Right atrium auricular region (tissue), 2 donors: ENCODE measurements at regions not wholly inside any gene's neighbourhood (a gene's known extent, or its start where the extent isn't known, plus 50 kb on each side); places are given as distances from the start of the nearest gene placed in this dataset.

ENCODE experiments used
- DNase-seq: peaks from one replicate; pipeline ENCODE4 v3.0.0-alpha.2; 2019; ENCODE audit warnings: low spot score
- H3K27ac ChIP-seq, 2 donors: fragments of 200-600 bp; sonication (generic); 1 replicate in 1 of 2; 2 replicates in 1 of 2; pipeline ENCODE4 v1.5.1; 2016 to 2019
- H3K27me3 ChIP-seq, 2 donors: fragments of 200-600 bp; sonication (generic); one replicate each; pipeline versions ENCODE4 v1.5.1 to v1.6.0; 2017 to 2019
- H3K36me3 ChIP-seq: fragments of 200-600 bp; sonication (generic); one replicate; pipeline ENCODE4 v1.5.1; 2016
- H3K4me1 ChIP-seq, 2 donors: fragments of 200-600 bp; sonication (generic); one replicate each; pipeline versions ENCODE4 v1.5.1 to v1.6.0; 2017 to 2019
- H3K4me3 ChIP-seq, 2 donors: fragments of 200-600 bp; sonication (generic); 1 replicate in 1 of 2; 2 replicates in 1 of 2; pipeline ENCODE4 v1.5.1; 2017 to 2019; ENCODE audit warnings: mild to moderate bottlenecking in 1 of 2, moderate library complexity in 1 of 2
- H3K9me3 ChIP-seq, 2 donors: fragments of 200-600 bp; sonication (generic); one replicate each; pipeline ENCODE4 v1.5.1; 2019
- TF ChIP-seq, protein P1 (sequence below), 2 donors: fragments of 200-600 bp; sonication (generic); IDR thresholded peaks; one replicate each; pipeline ENCODE4 v1.5.1; 2019; ENCODE audit warnings: antibody characterized with exemption in 2 of 2

DNA sequence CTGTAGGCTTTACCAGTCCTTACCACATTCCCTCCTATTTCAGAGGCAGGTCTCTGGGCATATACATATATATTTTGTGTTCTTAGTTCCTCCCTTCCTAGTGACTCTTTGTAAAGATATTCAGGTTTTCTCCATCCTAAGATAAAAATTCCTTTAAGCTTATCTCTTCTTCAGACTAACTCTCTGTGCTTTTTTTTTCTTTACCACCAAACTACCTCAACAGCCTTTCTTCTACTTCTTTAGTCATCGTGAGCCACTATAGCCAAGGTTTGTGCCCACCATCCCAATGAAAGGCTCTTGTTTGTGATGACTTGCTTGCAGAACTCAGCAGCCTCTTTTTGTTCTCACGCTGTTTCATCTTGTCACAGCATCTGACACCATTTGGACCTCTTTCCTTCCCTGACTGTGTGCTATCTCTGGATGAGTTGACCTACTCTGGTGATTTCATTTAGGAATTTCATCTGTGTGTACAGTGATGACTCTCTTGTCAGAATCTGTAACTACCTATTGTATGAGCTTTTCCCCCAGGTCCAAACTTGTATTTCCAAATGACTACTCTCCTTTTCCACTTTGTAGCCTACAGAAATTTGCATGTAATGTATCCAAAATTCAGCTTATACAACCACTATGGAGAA is 59.0 kb upstream of the MACF1 start:
- H3K9me3 ChIP-seq = no peaks in the 10 kb centered on the region
- TF ChIP-seq, protein P1, sequence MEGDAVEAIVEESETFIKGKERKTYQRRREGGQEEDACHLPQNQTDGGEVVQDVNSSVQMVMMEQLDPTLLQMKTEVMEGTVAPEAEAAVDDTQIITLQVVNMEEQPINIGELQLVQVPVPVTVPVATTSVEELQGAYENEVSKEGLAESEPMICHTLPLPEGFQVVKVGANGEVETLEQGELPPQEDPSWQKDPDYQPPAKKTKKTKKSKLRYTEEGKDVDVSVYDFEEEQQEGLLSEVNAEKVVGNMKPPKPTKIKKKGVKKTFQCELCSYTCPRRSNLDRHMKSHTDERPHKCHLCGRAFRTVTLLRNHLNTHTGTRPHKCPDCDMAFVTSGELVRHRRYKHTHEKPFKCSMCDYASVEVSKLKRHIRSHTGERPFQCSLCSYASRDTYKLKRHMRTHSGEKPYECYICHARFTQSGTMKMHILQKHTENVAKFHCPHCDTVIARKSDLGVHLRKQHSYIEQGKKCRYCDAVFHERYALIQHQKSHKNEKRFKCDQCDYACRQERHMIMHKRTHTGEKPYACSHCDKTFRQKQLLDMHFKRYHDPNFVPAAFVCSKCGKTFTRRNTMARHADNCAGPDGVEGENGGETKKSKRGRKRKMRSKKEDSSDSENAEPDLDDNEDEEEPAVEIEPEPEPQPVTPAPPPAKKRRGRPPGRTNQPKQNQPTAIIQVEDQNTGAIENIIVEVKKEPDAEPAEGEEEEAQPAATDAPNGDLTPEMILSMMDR (IDR thresholded peaks at IDR 0.05) = no peak
- no peak overlapping the region for H3K27ac ChIP-seq
- no peak for DNase-seq
- H3K36me3 ChIP-seq = no peaks in the 10 kb centered on the region
- no peak overlapping the region for H3K4me3 ChIP-seq
- peaks cover 0 to 28% of the 10 kb centered on the region in 2 donors for H3K4me1 ChIP-seq
- H3K27me3 ChIP-seq = no peaks in the 10 kb centered on the region

DNA sequence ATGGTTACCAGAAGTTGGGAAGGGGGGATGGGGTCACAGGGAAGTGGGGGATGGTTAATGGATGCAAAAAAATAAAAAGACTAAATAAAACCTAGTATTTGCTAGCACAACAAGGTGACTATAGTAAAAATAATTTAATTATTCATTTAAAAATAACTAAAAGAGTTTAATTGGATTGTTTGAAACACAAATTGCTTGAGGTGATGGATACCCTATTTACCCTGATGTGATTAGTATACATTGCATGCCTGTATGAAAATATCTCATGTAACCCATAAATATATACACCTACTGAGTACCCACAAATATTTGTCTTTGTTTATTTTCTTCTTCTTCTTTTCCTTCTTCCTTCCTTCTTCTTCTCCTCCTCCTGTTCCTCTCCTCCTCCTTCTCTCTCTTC is 57.8 kb upstream of the MACF1 start:
- Histone ChIP-seq H3K27me3 (no peaks in the 10 kb centered on the region), H3K4me3 (no peak overlapping the region), H3K36me3 (no peaks in the 10 kb centered on the region), H3K4me1 (peaks cover 0 to 40% of the 10 kb centered on the region in 2 donors), H3K9me3 (no peaks in the 10 kb centered on the region), H3K27ac (no peak overlapping the region)
- no peak for DNase-seq
- TF ChIP-seq, protein P1 (IDR thresholded peaks at IDR 0.05) = no peak

DNA sequence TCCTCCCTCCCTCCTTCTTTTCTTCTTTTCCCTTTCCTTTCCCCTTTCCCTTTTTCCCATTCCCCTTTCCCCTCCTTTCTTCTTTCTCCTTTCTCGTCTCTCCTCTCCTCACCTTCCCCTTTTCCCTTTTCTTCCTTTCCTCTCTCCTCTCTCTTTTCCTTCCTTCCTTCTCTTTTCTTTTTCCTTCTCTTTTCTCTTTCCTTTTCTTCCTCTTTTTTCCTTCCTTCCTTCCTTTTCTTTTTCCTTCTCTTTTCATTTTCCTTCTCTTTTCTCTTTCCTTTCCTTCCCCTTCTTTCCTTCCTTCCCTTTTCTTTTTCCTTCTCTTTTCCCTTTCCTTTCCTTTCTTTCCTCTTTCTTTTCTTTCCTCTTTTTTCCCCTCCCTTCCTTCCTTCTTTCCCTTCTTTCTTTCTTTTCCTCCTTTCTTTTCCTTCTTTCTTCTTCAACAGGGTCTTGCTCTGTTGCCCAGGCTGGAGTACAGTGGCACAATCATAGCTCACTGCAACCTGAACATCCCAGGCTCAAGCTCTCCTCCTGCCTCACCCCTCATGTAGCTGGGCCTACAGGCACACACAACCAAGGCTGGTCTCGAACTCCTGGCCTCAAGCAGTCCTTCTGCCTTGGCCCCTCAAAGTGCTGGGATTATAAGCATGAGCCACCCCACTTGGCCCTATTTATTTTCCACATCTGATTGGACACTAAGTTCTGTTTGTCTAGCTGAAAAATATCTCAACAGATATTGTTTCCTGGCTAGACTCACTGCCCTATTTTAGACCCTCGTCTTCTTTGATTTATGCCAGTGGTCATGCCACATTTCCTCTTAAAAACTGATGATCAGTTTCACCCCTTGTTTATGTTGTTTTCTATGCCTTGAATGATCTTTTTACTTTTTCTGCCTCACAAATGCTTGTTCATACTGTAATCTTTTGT is 57.1 kb upstream of the MACF1 start:
- H3K4me1 ChIP-seq = peaks cover 0 to 40% of the 10 kb centered on the region in 2 donors
- H3K27me3 ChIP-seq = no peaks in the 10 kb centered on the region
- no peak overlapping the region for H3K27ac ChIP-seq
- DNase-seq = no peak
- no peak overlapping the region for H3K4me3 ChIP-seq
- H3K9me3 ChIP-seq = no peaks in the 10 kb centered on the region
- TF ChIP-seq, protein P1 (IDR thresholded peaks at IDR 0.05) = no peak
- H3K36me3 ChIP-seq = no peaks in the 10 kb centered on the region

DNA sequence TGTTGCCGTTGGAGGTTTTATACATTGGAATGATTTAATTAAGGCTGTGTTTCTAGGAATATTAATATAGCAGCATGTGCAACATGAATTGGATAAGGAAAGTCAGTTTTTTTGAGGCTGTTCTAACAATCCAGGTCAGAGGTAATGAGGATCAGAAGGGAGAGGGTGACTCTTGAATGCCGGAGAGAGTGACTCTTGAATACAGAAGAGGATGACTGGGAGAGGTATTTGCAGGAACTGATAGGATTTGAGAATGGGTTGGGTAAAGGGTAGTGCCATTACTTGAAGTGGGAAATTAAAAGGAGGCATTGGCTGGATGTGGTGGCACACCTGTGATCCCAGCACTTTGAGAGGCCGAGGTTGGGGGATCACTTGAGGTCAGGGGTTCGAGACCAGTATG is 55.6 kb upstream of the MACF1 start:
- DNase-seq = no peak
- H3K9me3 ChIP-seq = no peaks in the 10 kb centered on the region
- TF ChIP-seq, protein P1 (IDR thresholded peaks at IDR 0.05) = no peak
- H3K27me3 ChIP-seq = no peaks in the 10 kb centered on the region
- H3K36me3 ChIP-seq = no peaks in the 10 kb centered on the region
- H3K27ac ChIP-seq = no peak overlapping the region
- H3K4me3 ChIP-seq = no peak overlapping the region
- peaks cover 0 to 37% of the 10 kb centered on the region in 2 donors for H3K4me1 ChIP-seq

DNA sequence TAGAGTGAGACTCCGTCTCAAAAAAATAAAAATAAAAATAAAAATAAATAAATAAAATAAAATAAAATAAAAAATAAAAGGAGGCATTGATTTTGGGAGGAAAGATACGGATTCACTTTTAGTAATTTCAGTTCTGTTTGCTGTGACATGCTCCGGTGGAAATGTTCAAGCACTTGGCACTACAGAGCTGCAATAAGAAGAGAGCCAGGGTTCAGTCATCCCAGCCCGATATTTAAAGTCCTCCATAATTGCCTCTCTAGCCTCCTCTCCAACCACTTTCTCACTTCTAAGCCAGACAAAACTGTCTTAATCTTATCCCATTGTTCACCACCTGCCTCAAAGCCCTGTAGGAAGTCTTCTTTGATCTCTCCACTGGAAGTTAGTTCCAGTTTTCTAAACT is 55.0 kb upstream of the MACF1 start:
- Histone ChIP-seq H3K27ac (no peak overlapping the region), H3K27me3 (no peaks in the 10 kb centered on the region), H3K36me3 (no peaks in the 10 kb centered on the region), H3K9me3 (no peaks in the 10 kb centered on the region), H3K4me1 (peaks cover 0 to 43% of the 10 kb centered on the region in 2 donors), H3K4me3 (no peak overlapping the region)
- TF ChIP-seq, protein P1 (IDR thresholded peaks at IDR 0.05) = no peak
- DNase-seq = no peak
